ENCODE measurements at regions not wholly inside any gene's neighbourhood (a gene's known extent, or its start where the extent isn't known, plus 50 kb on each side); places are given as distances from the start of the nearest gene placed in this dataset.

DNA sequence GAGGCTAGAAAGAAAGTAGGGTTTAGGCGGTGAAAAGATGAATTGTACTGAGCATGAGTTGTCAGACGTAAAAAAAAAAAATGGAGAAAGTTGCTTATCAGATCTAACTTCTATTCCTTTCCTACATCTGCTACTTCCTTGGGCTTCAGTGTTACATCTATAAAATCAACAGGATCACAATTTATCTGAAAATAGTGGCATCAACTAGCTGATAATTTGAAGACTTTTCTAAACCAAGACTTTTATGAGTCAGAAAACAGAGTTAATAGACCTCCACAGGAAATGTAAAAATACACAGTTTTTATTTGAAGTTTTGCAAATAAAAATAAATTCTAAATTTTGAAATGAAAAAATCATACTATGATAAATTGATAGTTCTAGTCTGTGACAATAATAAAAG is 399.8 kb downstream of the GRB14 start:
- Histone ChIP-seq H3K4ac (replicated peaks; ENCODE audit: insufficient read length, low read depth, low read length) (no peak overlapping the region), H3K27me3 (replicated peaks in 1 of 4; ENCODE audit: control insufficient read depth in 3 of 4, extremely low read depth in 1 of 4, insufficient read depth in 3 of 4, low read length in 3 of 4) (no peaks in the 10 kb centered on the region), H3K18ac (ENCODE audit: extremely low read depth, low read length) (no peak overlapping the region), H3K9me3 (ENCODE audit: insufficient read depth in 2 of 2, low read depth in 1 of 2, low read length in 1 of 2) (no peaks in the 10 kb centered on the region), H3K23ac (ENCODE audit: insufficient read length) (no peak overlapping the region), H2BK15ac (ENCODE audit: low read length) (no peak overlapping the region), H4K20me1 (replicated peaks in 1 of 2; ENCODE audit: control insufficient read depth in 1 of 2, insufficient read depth in 2 of 2, low read length in 2 of 2) (no peaks in the 10 kb centered on the region), H3K4me3 (ENCODE audit: extremely low read depth in 1 of 4, insufficient read depth in 2 of 4, low read depth in 3 of 4, low read length in 4 of 4) (no peak overlapping the region), H2AFZ (ENCODE audit: low read length) (no peak overlapping the region), H3K9ac (replicated peaks in 1 of 4; ENCODE audit: extremely low read depth in 1 of 4, low read depth in 3 of 4, low read length in 3 of 4) (no peak overlapping the region), H4K8ac (ENCODE audit: extremely low read depth, insufficient read depth, low read length) (no peak overlapping the region), H3K79me1 (ENCODE audit: low read depth, low read length) (no peaks in the 10 kb centered on the region), H2BK20ac (ENCODE audit: low read length) (no peak overlapping the region), H2BK5ac (ENCODE audit: low read depth, low read length) (no peak overlapping the region), H3K79me2 (ENCODE audit: control insufficient read depth in 1 of 2, insufficient read depth in 2 of 2, low read length in 2 of 2) (no peaks in the 10 kb centered on the region), H3K56ac (replicated peaks; ENCODE audit: insufficient read length, low read depth, low read length) (no peak overlapping the region), H2BK120ac (replicated peaks; ENCODE audit: low read depth, low read length) (no peak overlapping the region), H3K36me3 (ENCODE audit: control insufficient read depth in 2 of 4, insufficient read depth in 4 of 4, low read length in 3 of 4) (no peaks in the 10 kb centered on the region), H3K4me2 (ENCODE audit: insufficient read depth in 1 of 2, low read depth in 2 of 2, low read length in 2 of 2) (no peak overlapping the region), H2BK12ac (ENCODE audit: low read depth, low read length) (no peak overlapping the region), H3K14ac (ENCODE audit: insufficient read length) (no peak overlapping the region), H3K27ac (ENCODE audit: low read depth, low read length) (no peak overlapping the region), H3K4me1 (replicated peaks in 1 of 4; ENCODE audit: control insufficient read depth in 3 of 4, insufficient read depth in 4 of 4, low read length in 3 of 4) (no peaks in the 10 kb centered on the region), H4K5ac (ENCODE audit: insufficient read length, low read depth, low read length) (no peak overlapping the region), H3K23me2 (ENCODE audit: low read depth, low read length) (no peaks in the 10 kb centered on the region), H4K91ac (replicated peaks; ENCODE audit: insufficient read length, low read length) (no peak overlapping the region), H2AK5ac (ENCODE audit: low read depth, low read length) (no peak overlapping the region)
- TF ChIP-seq, protein P1, sequence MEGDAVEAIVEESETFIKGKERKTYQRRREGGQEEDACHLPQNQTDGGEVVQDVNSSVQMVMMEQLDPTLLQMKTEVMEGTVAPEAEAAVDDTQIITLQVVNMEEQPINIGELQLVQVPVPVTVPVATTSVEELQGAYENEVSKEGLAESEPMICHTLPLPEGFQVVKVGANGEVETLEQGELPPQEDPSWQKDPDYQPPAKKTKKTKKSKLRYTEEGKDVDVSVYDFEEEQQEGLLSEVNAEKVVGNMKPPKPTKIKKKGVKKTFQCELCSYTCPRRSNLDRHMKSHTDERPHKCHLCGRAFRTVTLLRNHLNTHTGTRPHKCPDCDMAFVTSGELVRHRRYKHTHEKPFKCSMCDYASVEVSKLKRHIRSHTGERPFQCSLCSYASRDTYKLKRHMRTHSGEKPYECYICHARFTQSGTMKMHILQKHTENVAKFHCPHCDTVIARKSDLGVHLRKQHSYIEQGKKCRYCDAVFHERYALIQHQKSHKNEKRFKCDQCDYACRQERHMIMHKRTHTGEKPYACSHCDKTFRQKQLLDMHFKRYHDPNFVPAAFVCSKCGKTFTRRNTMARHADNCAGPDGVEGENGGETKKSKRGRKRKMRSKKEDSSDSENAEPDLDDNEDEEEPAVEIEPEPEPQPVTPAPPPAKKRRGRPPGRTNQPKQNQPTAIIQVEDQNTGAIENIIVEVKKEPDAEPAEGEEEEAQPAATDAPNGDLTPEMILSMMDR (IDR thresholded peaks at IDR 0.05; ENCODE audit: control extremely low read depth in 1 of 3, insufficient read depth in 1 of 3, low read depth in 1 of 3, low read length in 3 of 3): no peak
- TF ChIP-seq CHD1 (IDR thresholded peaks at IDR 0.05; ENCODE audit: low read depth, low read length) (no peak), CBX5 (IDR thresholded peaks at IDR 0.05; ENCODE audit: low read depth, low read length) (no peak), CBX8 (IDR thresholded peaks at IDR 0.05; ENCODE audit: borderline replicate concordance, low read depth, low read length) (no peak), PHF8 (conservative IDR thresholded peaks at IDR 0.05; ENCODE audit: low read depth, low read length) (no peak), RNF2 (IDR thresholded peaks at IDR 0.05; ENCODE audit: borderline replicate concordance, low read depth, low read length, missing control alignments, poor library complexity, severe bottlenecking) (no peak), RXRA (IDR thresholded peaks at IDR 0.05; ENCODE audit: insufficient read depth, low read depth, low read length) (no peak), HDAC6 (IDR thresholded peaks at IDR 0.05; ENCODE audit: low read depth, low read length) (no peak), SUZ12 (IDR thresholded peaks at IDR 0.05; ENCODE audit: low read length) (no peak)
- TF ChIP-seq, protein P2, sequence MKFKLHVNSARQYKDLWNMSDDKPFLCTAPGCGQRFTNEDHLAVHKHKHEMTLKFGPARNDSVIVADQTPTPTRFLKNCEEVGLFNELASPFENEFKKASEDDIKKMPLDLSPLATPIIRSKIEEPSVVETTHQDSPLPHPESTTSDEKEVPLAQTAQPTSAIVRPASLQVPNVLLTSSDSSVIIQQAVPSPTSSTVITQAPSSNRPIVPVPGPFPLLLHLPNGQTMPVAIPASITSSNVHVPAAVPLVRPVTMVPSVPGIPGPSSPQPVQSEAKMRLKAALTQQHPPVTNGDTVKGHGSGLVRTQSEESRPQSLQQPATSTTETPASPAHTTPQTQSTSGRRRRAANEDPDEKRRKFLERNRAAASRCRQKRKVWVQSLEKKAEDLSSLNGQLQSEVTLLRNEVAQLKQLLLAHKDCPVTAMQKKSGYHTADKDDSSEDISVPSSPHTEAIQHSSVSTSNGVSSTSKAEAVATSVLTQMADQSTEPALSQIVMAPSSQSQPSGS (IDR thresholded peaks at IDR 0.05; ENCODE audit: low read length): no peak
- whole genome bisulfite sequencing, 2 experiments (ENCODE audit: extremely low coverage in 1 of 2, insufficient coverage in 1 of 2, insufficient read length in 1 of 2, insufficient replicate concordance in 2 of 2, low coverage in 1 of 2, low lambda C conversion rate in 2 of 2, missing lambda C conversion rate in 1 of 2): 94 to 100% methylated on average over 1 to 2 of the region's 2 CpGs
- FAIRE-seq (no peak), DNase-seq (ENCODE audit: low read depth in 1 of 2, low spot score in 2 of 2) (no peak)
- ChIA-PET POLR2A (ENCODE audit: partially characterized antibody) (no interaction called here), CTCF (ENCODE audit: partially characterized antibody) (interaction anchor here (0.6 to 1.2 kb wide), 2 partner anchors 75 to 196 kb away, joined by 3 to 4 read pairs; no protein-coding TSS in a partner anchor)

Measured in H1 (cell line).